Endothelial cell of umbilical vein (primary cell): ENCODE measurements at regions not wholly inside any gene's neighbourhood (a gene's known extent, or its start where the extent isn't known, plus 50 kb on each side); places are given as distances from the start of the nearest gene placed in this dataset.

Experiments
- BruUV-seq: library from RNA; stranded (reverse); fragments of 400-500 nt; replicated peaks from 2 replicates; lab custom pipeline; 2021; lab: Mats Ljungman, UMichigan
- CTCF ChIA-PET: fragments of 300-600, 350-600 bp; sonication (Branson Sonifier 250); formaldehyde crosslinking; loops from one replicate; lab custom pipeline; 2021; ENCODE audit warnings: antibody characterized with exemption, inconsistent platforms; lab: Charles Lee
- POLR2A ChIA-PET: fragments of 300-600, 350-600 bp; sonication (Branson Sonifier 250); formaldehyde crosslinking; loops from one replicate; lab custom pipeline; 2021; ENCODE audit warnings: antibody characterized with exemption, inconsistent platforms; lab: Charles Lee
- DNase-seq: peaks from one replicate; pipeline ENCODE4 v3.0.0-alpha.2; 2011; ENCODE audit warnings: low read depth, low spot score
- FAIRE-seq: peaks from 2 replicates; lab custom pipeline; 2011; peaks lifted over from hg19 to GRCh38; lab: Jason Lieb, UNC
- H2AFZ ChIP-seq: 2 replicates; pipeline ENCODE4 v1.6.0; 2012; ENCODE audit warnings: low read depth, low read length, control low read depth, inconsistent platforms
- H3K27ac ChIP-seq: 2 replicates; pipeline ENCODE4 v1.5.1; 2011; ENCODE audit warnings: low read depth, mild to moderate bottlenecking, control low read depth, low read length, moderate library complexity; ENCODE audit not compliant: insufficient read depth
- H3K27me3 ChIP-seq, 2 experiments: 2 replicates each; pipeline versions ENCODE4 v1.6.0 to v1.6.1; 2011; ENCODE audit warnings: low read length in 2 of 2, mixed read lengths in 1 of 2; ENCODE audit not compliant: control insufficient read depth in 2 of 2, insufficient read depth in 2 of 2
- H3K36me3 ChIP-seq, 2 experiments: 2 replicates in 1 of 2; 3 replicates in 1 of 2; pipeline ENCODE4 v1.5.1; 2011; ENCODE audit warnings: low read length in 2 of 2, mild to moderate bottlenecking in 1 of 2, moderate library complexity in 1 of 2; ENCODE audit not compliant: control insufficient read depth in 2 of 2, insufficient read depth in 2 of 2; ENCODE audit errors: extremely low read depth in 1 of 2
- H3K4me1 ChIP-seq: 3 replicates; pipeline ENCODE4 v1.5.1; 2011; ENCODE audit warnings: mild to moderate bottlenecking, low read length; ENCODE audit not compliant: control insufficient read depth, insufficient read depth; ENCODE audit errors: extremely low read depth
- H3K4me2 ChIP-seq: 2 replicates; pipeline ENCODE4 v1.6.1; 2011; ENCODE audit warnings: low read length, control low read depth, mixed read lengths; ENCODE audit not compliant: insufficient read depth
- H3K4me3 ChIP-seq, 3 experiments: fragments of 200-600 bp in 1 of 3; sonication (generic), shearing (Covaris generic) in 1 of 3; replicated peaks in 1 of 3; 2 replicates each; pipeline ENCODE4 v1.5.1; 2011 to 2016; ENCODE audit warnings: control low read depth in 3 of 3, low read length in 3 of 3, mild to moderate bottlenecking in 2 of 3, inconsistent platforms in 1 of 3, low read depth in 1 of 3, moderate library complexity in 1 of 3; ENCODE audit not compliant: insufficient read depth in 1 of 3
- H3K79me2 ChIP-seq: 2 replicates; pipeline ENCODE4 v1.6.0; 2012; ENCODE audit warnings: low read length, inconsistent platforms; ENCODE audit not compliant: control insufficient read depth, insufficient read depth
- H3K9ac ChIP-seq: replicated peaks from 2 replicates; pipeline ENCODE3; 2011; ENCODE audit warnings: low read length, control low read depth; ENCODE audit not compliant: insufficient read depth; ENCODE audit errors: extremely low read depth
- H3K9me1 ChIP-seq: replicated peaks from 3 replicates; pipeline ENCODE4 v1.6.0; 2011; ENCODE audit warnings: mild to moderate bottlenecking, low read length; ENCODE audit not compliant: control insufficient read depth, insufficient read depth; ENCODE audit errors: extremely low read depth
- H3K9me3 ChIP-seq: replicated peaks from 2 replicates; pipeline ENCODE4 v1.5.1; 2012; ENCODE audit warnings: low read length, inconsistent platforms; ENCODE audit not compliant: control insufficient read depth, insufficient read depth
- H4K20me1 ChIP-seq: replicated peaks from 2 replicates; pipeline ENCODE3; 2011; ENCODE audit warnings: mild to moderate bottlenecking, low read length; ENCODE audit not compliant: control insufficient read depth, insufficient read depth; ENCODE audit errors: extremely low read depth
- CTCF ChIP-seq, 2 donors: IDR thresholded peaks; 1 replicate in 1 of 2; 2 replicates in 1 of 2; pipeline ENCODE4 v1.5.1; 2011; ENCODE audit warnings: low read length in 2 of 2, mild to moderate bottlenecking in 2 of 2, moderate library complexity in 2 of 2, control low read depth in 1 of 2, inconsistent platforms in 1 of 2, low read depth in 1 of 2; ENCODE audit not compliant: insufficient read depth in 1 of 2; ENCODE audit errors: extremely low read depth in 1 of 2
- EZH2 ChIP-seq: IDR thresholded peaks from 2 replicates; pipeline ENCODE4 v1.6.1; 2012; ENCODE audit warnings: borderline replicate concordance, low read depth, mild to moderate bottlenecking, moderate library complexity, low read length, inconsistent platforms; ENCODE audit not compliant: severe bottlenecking
- FOS ChIP-seq: IDR thresholded peaks from 2 replicates; pipeline ENCODE4 v1.6.1; 2011; ENCODE audit warnings: mild to moderate bottlenecking, low read length, moderate library complexity, borderline replicate concordance; ENCODE audit not compliant: insufficient read depth
- GATA2 ChIP-seq: IDR thresholded peaks from 2 replicates; pipeline ENCODE4 v1.7.0; 2011; ENCODE audit warnings: low read depth, mild to moderate bottlenecking, moderate library complexity, mixed read lengths, low read length; ENCODE audit not compliant: insufficient read length, insufficient read depth
- JUN ChIP-seq: IDR thresholded peaks from 2 replicates; pipeline ENCODE4 v1.6.1; 2011; ENCODE audit warnings: borderline replicate concordance, low read depth; ENCODE audit not compliant: insufficient read length, insufficient read depth
- MAX ChIP-seq: IDR thresholded peaks from 2 replicates; pipeline ENCODE4 v1.6.1; 2011; ENCODE audit not compliant: insufficient read depth, insufficient read length
- MYC ChIP-seq: IDR thresholded peaks from one replicate; pipeline ENCODE4 v1.6.1; 2011; ENCODE audit warnings: mild to moderate bottlenecking, low read depth, low read length
- POLR2A ChIP-seq: IDR thresholded peaks from 2 replicates; pipeline ENCODE4 v1.6.1; 2012; ENCODE audit warnings: low read depth, mild to moderate bottlenecking, control low read depth, low read length
- POLR2AphosphoS5 ChIP-seq: IDR thresholded peaks from 2 replicates; pipeline ENCODE4 v1.6.1; 2012; ENCODE audit warnings: low read depth, mild to moderate bottlenecking, control low read depth, low read length, moderate library complexity; ENCODE audit not compliant: insufficient read depth
- dilution Hi-C: fragments of 300-500 bp; cut with MboI; formaldehyde crosslinking; loops from one replicate; pipeline ENCODE4 v1.15.0; 2019; ENCODE audit warnings: low sequenced_read_pairs; ENCODE audit not compliant: extremely low pct_ligation_motif_present
- intact Hi-C: fragments of 100-400 bp; cut with micrococcal nuclease; formaldehyde crosslinking; loops from one replicate; pipeline ENCODE4 v1.10.0; 2022

- Histone ChIP-seq H3K4me3 (no peak overlapping the region), H3K4me1 (no peaks in the 10 kb centered on the region), H3K9me1 (no peaks in the 10 kb centered on the region), H3K4me2 (no peak overlapping the region), H3K79me2 (no peaks in the 10 kb centered on the region), H2AFZ (no peak overlapping the region), H3K9ac (no peak overlapping the region), H3K27ac (no peak overlapping the region), H3K9me3 (no peaks in the 10 kb centered on the region), H4K20me1 (no peaks in the 10 kb centered on the region), H3K27me3 (no peaks in the 10 kb centered on the region), H3K36me3 (no peaks in the 10 kb centered on the region)
- ChIA-PET CTCF (interaction anchor here (1.0 kb wide), 1 partner anchor 101 kb away, joined by 3 read pairs; no protein-coding TSS in a partner anchor), POLR2A (no interaction called here)
- TF ChIP-seq MAX: no peak
- TF ChIP-seq POLR2AphosphoS5: no peak
- TF ChIP-seq EZH2: no peak
- no peak for TF ChIP-seq MYC
- no peak for TF ChIP-seq GATA2
- no peak for TF ChIP-seq JUN
- no peak for TF ChIP-seq CTCF (IDR thresholded peaks at IDR 0.05; ENCODE audit: extremely low read depth in 1 of 2, insufficient read depth in 1 of 2, low read depth in 1 of 2, low read length in 2 of 2)
- TF ChIP-seq POLR2A: no peak
- no peak for TF ChIP-seq FOS
- DNase-seq (no peak), FAIRE-seq (no peak)
- dilution Hi-C loops (no loop called here), intact Hi-C loops (no loop called here)
- BruUV-seq: no TSS peak
Measured at GRCh38 chr3:62968128-62968527, 92.9 kb upstream of the CADPS start.
